GM12878 (cell line): ENCODE measurements at regions not wholly inside any gene's neighbourhood (a gene's known extent, or its start where the extent isn't known, plus 50 kb on each side); places are given as distances from the start of the nearest gene placed in this dataset.

Experiments
- ATAC-seq: fragments of 200-7000 bp; cut with Tn5 transposase; 3 replicates; pipeline ENCODE4 v1.9.1; 2020; ENCODE audit warnings: mild to moderate bottlenecking, moderate library complexity
- BruUV-seq: library from RNA; stranded (reverse); fragments of 400-500 nt; replicated peaks from 2 replicates; lab custom pipeline; 2021; lab: Mats Ljungman, UMichigan
- CTCF ChIA-PET: fragments of 300-600 bp; sonication (Branson Sonifier 250); formaldehyde crosslinking; extraction: SDS; loops from one replicate; lab custom pipeline; 2021; ENCODE audit warnings: inconsistent platforms; lab: Yijun Ruan, JAX
- POLR2A ChIA-PET: fragments of 350-600 bp; formaldehyde crosslinking; extraction: SDS; loops from one replicate; lab custom pipeline; 2021; ENCODE audit warnings: inconsistent platforms; lab: Charles Lee
- RAD21 ChIA-PET: fragments of 300-600 bp; sonication (Branson Sonifier 250); formaldehyde crosslinking; loops from one replicate; lab custom pipeline; 2023; ENCODE audit warnings: antibody characterized with exemption; ENCODE audit not compliant: unreplicated experiment; lab: Charles Lee
- SMC1A ChIA-PET: fragments of 300-600 bp; sonication (Branson Sonifier 250); formaldehyde crosslinking; loops from one replicate; lab custom pipeline; 2023; ENCODE audit not compliant: unreplicated experiment, uncharacterized antibody; lab: Charles Lee
- DNase-seq: peaks from one replicate; pipeline ENCODE4 v3.0.0-alpha.2; 2011; ENCODE audit warnings: low read depth, low spot score
- FAIRE-seq: peaks from 3 replicates; lab custom pipeline; 2011; peaks lifted over from hg19 to GRCh38; lab: Jason Lieb, UNC
- H2AFZ ChIP-seq: 2 replicates; pipeline ENCODE4 v1.6.0; 2011; ENCODE audit warnings: low read depth, low read length, control low read depth; ENCODE audit not compliant: control insufficient read depth
- H3K27ac ChIP-seq: 2 replicates; pipeline ENCODE4 v1.5.1; 2011; ENCODE audit warnings: control low read depth; ENCODE audit not compliant: control insufficient read depth, insufficient read depth
- H3K27me3 ChIP-seq, 2 experiments: replicated peaks in 1 of 2; 2 replicates each; pipeline versions ENCODE4 v1.6.0 to v1.6.1; 2011; ENCODE audit warnings: low read length in 1 of 2; ENCODE audit not compliant: control insufficient read depth in 2 of 2, insufficient read depth in 2 of 2
- H3K36me3 ChIP-seq, 2 experiments: 2 replicates each; pipeline ENCODE4 v1.5.1; 2011; ENCODE audit warnings: low read length in 1 of 2; ENCODE audit not compliant: control insufficient read depth in 2 of 2, insufficient read depth in 2 of 2
- H3K4me1 ChIP-seq: 2 replicates; pipeline ENCODE4 v1.6.1; 2011; ENCODE audit warnings: mild to moderate bottlenecking, low read length, moderate library complexity, mixed read lengths; ENCODE audit not compliant: control insufficient read depth, insufficient read depth
- H3K4me2 ChIP-seq: 2 replicates; pipeline ENCODE4 v1.6.0; 2011; ENCODE audit warnings: control low read depth; ENCODE audit not compliant: control insufficient read depth, insufficient read depth
- H3K4me3 ChIP-seq: fragments of 200-600 bp; sonication (generic); 2 replicates; pipeline ENCODE4 v1.5.1; 2016
- H3K79me2 ChIP-seq: 2 replicates; pipeline ENCODE4 v1.6.0; 2011; ENCODE audit warnings: low read length; ENCODE audit not compliant: control insufficient read depth, insufficient read depth
- H3K9ac ChIP-seq: 2 replicates; pipeline ENCODE4 v1.8.0; 2011; ENCODE audit warnings: low read length, control low read depth, mixed read lengths; ENCODE audit not compliant: control insufficient read depth, insufficient read depth
- H3K9me3 ChIP-seq: replicated peaks from 3 replicates; pipeline ENCODE4 v1.5.1; 2011; ENCODE audit warnings: mild to moderate bottlenecking, low read length; ENCODE audit not compliant: control insufficient read depth, insufficient read depth
- H4K20me1 ChIP-seq: 2 replicates; pipeline ENCODE4 v1.6.0; 2011; ENCODE audit not compliant: control insufficient read depth, insufficient read depth
- BCL11A ChIP-seq: IDR thresholded peaks from 2 replicates; pipeline ENCODE4 v1.6.1; 2011; ENCODE audit warnings: low read depth, low read length
- ESRRA ChIP-seq: IDR thresholded peaks from 2 replicates; pipeline ENCODE4 v1.6.1; 2012; ENCODE audit warnings: mild to moderate bottlenecking, low read length, improper control_type of control experiment
- HDAC2 ChIP-seq: fragments of 200-600 bp; sonication (generic); IDR thresholded peaks from 2 replicates; pipeline ENCODE4 v1.6.1; 2017
- MYC ChIP-seq: IDR thresholded peaks from 2 replicates; pipeline ENCODE4 v1.6.1; 2011; ENCODE audit warnings: mild to moderate bottlenecking, low read length, moderate library complexity, inconsistent platforms; ENCODE audit not compliant: insufficient read depth, insufficient replicate concordance, insufficient read length, severe bottlenecking
- PML ChIP-seq: IDR thresholded peaks from 2 replicates; pipeline ENCODE4 v1.6.1; 2012; ENCODE audit warnings: low read length, inconsistent platforms
- PRDM15 ChIP-seq: fragments of 450-650 bp; formaldehyde crosslinking; IDR thresholded peaks from 2 replicates; pipeline ENCODE4 v1.4.0; 2020; ENCODE audit warnings: mild to moderate bottlenecking, moderate library complexity
- RELB ChIP-seq: fragments of 450-650 bp; IDR thresholded peaks from 2 replicates; pipeline ENCODE4 v1.6.1; 2017; ENCODE audit warnings: low read depth, mild to moderate bottlenecking, moderate library complexity
- SREBF2 ChIP-seq: IDR thresholded peaks from 2 replicates; pipeline ENCODE4 v1.6.1; 2012; ENCODE audit warnings: mild to moderate bottlenecking, low read length
- SUZ12 ChIP-seq: fragments of 200-600 bp; sonication (generic); IDR thresholded peaks from one replicate; pipeline ENCODE4 v1.6.1; 2018; ENCODE audit warnings: antibody characterized with exemption, mild to moderate bottlenecking; ENCODE audit not compliant: unreplicated experiment
- WRNIP1 ChIP-seq: IDR thresholded peaks from 2 replicates; pipeline ENCODE4 v1.6.1; 2011; ENCODE audit warnings: low read depth, low read length, improper control_type of control experiment, borderline replicate concordance
- ZBED1 ChIP-seq: IDR thresholded peaks from 2 replicates; pipeline ENCODE4 v1.6.1; 2016; ENCODE audit warnings: borderline replicate concordance
- ZNF622 ChIP-seq: fragments of 450-650 bp; IDR thresholded peaks from 2 replicates; pipeline ENCODE4 v1.6.1; 2017; ENCODE audit warnings: mild to moderate bottlenecking, inconsistent platforms
- WGBS: methylation state at CpG from one replicate; pipeline ENCODE4 v1.1.6; 2016; ENCODE audit warnings: low lambda C conversion rate; ENCODE audit not compliant: insufficient replicate concordance, insufficient coverage; ENCODE audit errors: missing lambda C conversion rate; 5-methylcytosine and 5-hydroxymethylcytosine counted together
- in situ Hi-C: fragments of 300-500 bp; cut with MboI; formaldehyde crosslinking; loops from 9 replicates; pipeline ENCODE4 v1.14.3; 2018; ENCODE audit warnings: mixed read lengths
- intact Hi-C: fragments of 100-400 bp; cut with micrococcal nuclease; formaldehyde crosslinking; loops from one replicate; pipeline ENCODE4 v1.14.2; 2022; ENCODE audit not compliant: unreplicated experiment

DNA sequence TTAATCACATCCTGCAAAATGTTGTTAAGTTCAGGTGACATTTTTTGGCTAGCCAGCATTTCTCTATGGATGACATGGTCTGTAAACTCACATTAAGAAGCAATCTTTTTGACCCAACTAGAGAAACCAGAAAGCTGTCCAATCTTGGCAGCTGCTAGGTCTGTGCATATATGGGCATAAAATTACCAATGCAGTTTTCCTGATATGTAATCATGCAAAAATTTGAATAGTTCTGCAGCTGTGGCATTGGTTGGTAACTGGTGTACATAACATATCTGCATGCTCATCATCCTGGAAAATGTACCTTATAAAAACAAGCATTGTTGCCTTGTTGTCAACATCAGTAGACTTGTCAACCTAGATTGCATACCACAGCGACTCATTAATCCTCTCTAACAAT lies 620.0 kb upstream of the LRFN5 start:
- FAIRE-seq (no peak), DNase-seq (no peak), ATAC-seq (no peak)
- Histone ChIP-seq H3K9me3 (no peaks in the 10 kb centered on the region), H3K27me3 (no peaks in the 10 kb centered on the region), H3K27ac (no peak overlapping the region), H3K4me1 (no peaks in the 10 kb centered on the region), H3K9ac (no peak overlapping the region), H3K36me3 (no peaks in the 10 kb centered on the region), H3K4me3 (no peak overlapping the region), H3K4me2 (no peak overlapping the region), H3K79me2 (no peaks in the 10 kb centered on the region), H2AFZ (no peak overlapping the region), H4K20me1 (no peaks in the 10 kb centered on the region)
- 8% methylated on average over 1 of the region's 1 CpG for WGBS
- in situ Hi-C loops (no loop called here), intact Hi-C loops (no loop called here)
- SMC1A ChIA-PET = no interaction called here
- BruUV-seq = no TSS peak
- RAD21 ChIA-PET = no interaction called here
- TF ChIP-seq PML (no peak), ZNF622 (no peak), SUZ12 (no peak), RELB (no peak), SREBF2 (no peak), ZBED1 (no peak), PRDM15 (no peak), HDAC2 (no peak), MYC (no peak), ESRRA (no peak), BCL11A (no peak), WRNIP1 (no peak)
- POLR2A ChIA-PET = no interaction called here
- CTCF ChIA-PET = no interaction called here
